SJCRH30 (cell line): ENCODE measurements at regions not wholly inside any gene's neighbourhood (a gene's known extent, or its start where the extent isn't known, plus 50 kb on each side); places are given as distances from the start of the nearest gene placed in this dataset.
"Not testable (repeated sequence)": the region's sequence is repeated elsewhere in the genome, so short reads cannot be mapped to it uniquely, and the experiment has no call there.

Experiments used
- DNase-seq, 2 experiments: peaks; one replicate each; pipeline ENCODE4 v3.0.0-alpha.2; 2015 to 2020
- H3K27ac ChIP-seq: fragments of 250-450 bp; sonication (Bioruptor Pico); 2 replicates; pipeline ENCODE4 v1.5.1; 2020; ENCODE audit warnings: mild to moderate bottlenecking, moderate library complexity
- H3K27me3 ChIP-seq: fragments of 250-450 bp; sonication (Bioruptor Pico); 2 replicates; pipeline ENCODE4 v1.5.1; 2020; ENCODE audit warnings: mild to moderate bottlenecking, moderate library complexity
- H3K36me3 ChIP-seq: fragments of 250-450 bp; sonication (Bioruptor Pico); 2 replicates; pipeline ENCODE4 v1.5.1; 2020; ENCODE audit warnings: mild to moderate bottlenecking, moderate library complexity
- H3K4me1 ChIP-seq: fragments of 250-450 bp; sonication (Bioruptor Pico); 2 replicates; pipeline ENCODE4 v1.5.1; 2020; ENCODE audit warnings: mild to moderate bottlenecking, moderate library complexity
- H3K4me3 ChIP-seq: fragments of 250-450 bp; sonication (Bioruptor Pico); 2 replicates; pipeline ENCODE4 v1.5.1; 2020; ENCODE audit warnings: mild to moderate bottlenecking, moderate library complexity
- H3K9me3 ChIP-seq: fragments of 250-450 bp; sonication (Bioruptor Pico); replicated peaks from 2 replicates; pipeline ENCODE4 v1.5.1; 2020; ENCODE audit warnings: mild to moderate bottlenecking, moderate library complexity

- DNase-seq, result peak; percentile 70 to 80
- H3K9me3 ChIP-seq, result no peaks in the 10 kb centered on the region
- H3K4me1 ChIP-seq, result peaks cover 10% of the 10 kb centered on the region
- no peaks in the 10 kb centered on the region for H3K36me3 ChIP-seq
- no peak overlapping the region; the same call in 1 of the 2 replicates for H3K27ac ChIP-seq
- no peaks in the 10 kb centered on the region for H3K27me3 ChIP-seq
- no peak overlapping the region for H3K4me3 ChIP-seq
Measured at GRCh38 chr2:128505150-128505490, 186.5 kb upstream of the HS6ST1 start.

DNA sequence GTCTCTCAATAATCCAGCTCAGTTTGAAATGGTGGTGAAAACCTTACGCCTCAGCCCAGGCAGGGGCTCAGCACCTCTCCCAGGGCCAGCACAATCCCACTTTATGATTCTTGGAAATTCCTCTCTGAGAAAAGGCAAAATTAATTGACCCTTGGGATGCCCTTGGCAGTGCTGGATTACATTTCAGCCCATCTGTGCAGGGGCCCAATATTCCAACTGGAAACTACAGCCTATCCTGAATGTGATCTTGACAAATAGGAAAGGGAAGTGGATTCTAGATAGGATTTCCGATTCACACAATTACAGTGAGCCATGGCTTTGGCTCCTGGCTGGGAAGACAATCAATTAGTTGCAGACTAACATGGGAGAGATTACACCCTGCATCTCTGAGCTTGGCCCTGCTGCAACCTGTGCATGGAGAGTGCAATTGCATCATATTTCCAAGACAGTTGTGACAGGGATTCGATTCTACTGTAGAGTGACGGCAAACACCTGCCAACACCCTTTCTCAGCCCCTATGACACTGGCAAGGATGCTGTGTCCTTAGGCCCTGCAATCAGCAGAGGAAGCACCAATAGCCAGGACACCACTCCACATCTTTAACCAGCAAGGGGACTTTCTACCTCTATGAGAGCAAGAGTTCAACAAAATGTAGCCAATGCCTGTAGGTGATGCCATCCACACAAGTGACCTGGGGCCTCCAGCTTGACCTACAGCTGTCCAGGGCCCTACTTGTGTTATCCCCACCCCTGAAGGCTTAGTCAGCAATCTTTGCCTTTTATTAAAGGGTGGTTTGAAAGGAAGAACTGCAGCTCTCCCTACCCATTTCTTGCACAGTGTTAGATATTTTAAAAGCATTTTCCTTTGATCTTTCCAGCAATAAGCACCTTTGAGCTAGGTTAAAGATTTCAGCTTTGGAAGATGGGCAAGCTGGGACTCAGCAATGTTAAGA, 187.2 kb upstream of the HS6ST1 start:
- Histone ChIP-seq H3K4me3 (no peak overlapping the region), H3K4me1 (peaks cover 10% of the 10 kb centered on the region), H3K9me3 (no peaks in the 10 kb centered on the region), H3K36me3 (no peaks in the 10 kb centered on the region), H3K27me3 (no peaks in the 10 kb centered on the region), H3K27ac (no peak overlapping the region; the same call in 1 of the 2 replicates)
- DNase-seq, result peak in 1 of 2 experiments; percentile 38

DNA sequence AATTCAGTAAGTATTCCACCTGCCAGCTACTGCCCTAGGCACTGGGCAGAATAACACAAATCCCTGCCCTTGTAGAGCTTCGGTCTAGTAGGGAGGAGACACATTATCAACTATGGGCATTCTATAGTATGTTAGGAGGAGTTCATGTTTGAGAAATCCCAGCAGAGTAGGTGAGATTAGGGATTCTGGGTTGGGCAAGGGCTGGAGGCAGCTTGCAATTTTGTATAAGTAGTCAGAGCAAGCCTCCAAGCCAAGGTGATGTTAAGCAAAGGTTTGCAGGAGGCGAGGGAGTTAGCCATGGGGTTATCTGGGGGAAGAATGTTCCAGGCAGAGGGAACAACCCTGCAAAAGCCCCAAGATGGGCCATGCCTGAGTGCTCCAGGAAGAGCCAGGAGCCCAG, 187.9 kb upstream of the HS6ST1 start:
- Histone ChIP-seq H3K4me3 (no peak overlapping the region), H3K9me3 (no peaks in the 10 kb centered on the region), H3K36me3 (no peaks in the 10 kb centered on the region), H3K27me3 (no peaks in the 10 kb centered on the region), H3K4me1 (peaks cover 10% of the 10 kb centered on the region), H3K27ac (no peak overlapping the region)
- no peak for DNase-seq

DNA sequence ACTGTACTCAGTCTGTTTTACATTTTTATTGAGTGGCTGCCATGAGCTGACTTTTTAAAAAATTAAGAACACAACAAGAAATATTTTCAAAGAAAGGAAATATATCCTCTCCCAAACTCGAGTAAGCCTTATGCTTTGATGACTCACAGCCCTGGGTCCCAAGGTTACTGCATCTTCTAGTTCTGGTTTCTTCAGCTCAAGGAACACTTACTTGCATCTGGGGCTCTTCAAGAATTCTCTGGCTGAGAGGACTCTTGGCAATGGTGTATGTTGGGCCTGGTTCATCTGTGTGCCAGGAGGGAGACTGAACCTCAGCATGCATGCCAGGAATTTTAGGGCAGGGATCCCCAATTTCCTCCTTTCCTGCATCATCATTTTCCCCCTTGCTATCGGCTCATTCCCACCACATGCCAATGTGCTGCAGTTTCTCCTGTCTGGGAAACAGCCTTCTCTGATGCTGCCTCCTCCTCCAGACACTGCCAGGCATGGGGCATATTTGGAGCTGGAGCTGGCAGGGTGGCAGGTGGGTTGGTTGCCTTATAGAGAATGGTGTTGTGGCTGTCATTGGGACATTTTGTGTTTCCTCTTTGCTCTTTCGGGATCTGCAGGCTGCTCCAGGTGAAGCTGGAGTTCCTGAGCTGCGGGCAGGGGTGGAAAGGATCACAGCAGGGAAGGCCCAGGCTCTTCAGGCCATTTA, 192.2 kb upstream of the HS6ST1 start:
- DNase-seq, result no peak
- no peaks in the 10 kb centered on the region for H3K27me3 ChIP-seq
- no peaks in the 10 kb centered on the region for H3K36me3 ChIP-seq

GRCh38 chr2:128511731-128512378, 193.2 kb upstream of the HS6ST1 start:
- Histone ChIP-seq H3K4me3 (no peak overlapping the region), H3K27ac (no peak overlapping the region), H3K27me3 (no peaks in the 10 kb centered on the region), H3K9me3 (no peaks in the 10 kb centered on the region), H3K36me3 (no peaks in the 10 kb centered on the region), H3K4me1 (no peaks in the 10 kb centered on the region)
- no peak for DNase-seq

More for the DNA sequence above, 192.2 kb upstream of the HS6ST1 start:
- Histone ChIP-seq H3K27ac (no peak overlapping the region), H3K9me3 (no peaks in the 10 kb centered on the region), H3K4me3 (no peak overlapping the region), H3K4me1 (peaks cover 4% of the 10 kb centered on the region; the same call in 1 of the 2 replicates)

- H3K9me3 ChIP-seq, result no peaks in the 10 kb centered on the region
- no peak for DNase-seq
- no peaks in the 10 kb centered on the region for H3K27me3 ChIP-seq
Measured at GRCh38 chr2:128512379-128513115, 193.9 kb upstream of the HS6ST1 start.

DNA sequence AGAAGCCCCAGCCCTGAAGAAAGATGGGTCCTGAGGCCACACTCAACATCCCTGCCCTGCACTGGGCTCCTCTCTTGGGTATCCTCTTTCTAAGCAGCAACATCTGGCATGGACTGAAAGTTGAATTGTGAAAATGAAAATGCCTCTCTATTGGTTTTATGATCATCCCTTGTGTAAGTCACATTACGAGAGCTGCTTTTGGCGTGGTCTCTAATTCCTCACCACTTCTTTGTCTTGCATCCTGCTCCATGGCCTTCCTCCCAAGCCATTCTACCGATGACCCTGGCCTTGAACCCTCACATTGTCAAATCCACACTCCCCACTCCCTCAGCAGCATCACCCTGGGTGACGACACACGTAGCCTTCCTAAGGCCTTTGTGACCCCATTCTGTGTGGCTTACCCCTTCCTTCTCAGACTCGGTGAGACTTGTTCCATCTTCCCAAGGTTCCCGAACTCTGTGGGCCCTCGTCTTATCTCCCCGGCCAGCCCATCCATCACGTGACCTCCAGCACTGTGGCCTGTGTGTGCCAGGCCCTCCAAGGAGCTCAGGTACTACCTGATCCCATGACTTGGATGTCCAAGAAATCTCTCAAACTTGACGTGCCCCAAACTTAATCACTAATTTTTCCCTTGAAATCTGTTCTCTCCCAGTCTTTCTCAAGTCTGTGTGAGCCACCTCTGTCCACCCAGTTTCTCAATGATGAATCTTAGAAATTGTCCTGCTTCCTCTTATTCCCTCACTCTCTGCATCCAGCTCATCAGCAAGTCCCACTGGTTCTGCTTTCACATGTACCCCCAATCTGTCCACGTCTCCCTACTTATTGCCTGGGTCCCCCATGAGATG, 194.7 kb upstream of the HS6ST1 start:
- Histone ChIP-seq H3K4me3 (no peak overlapping the region), H3K36me3 (no peaks in the 10 kb centered on the region), H3K27me3 (no peaks in the 10 kb centered on the region), H3K27ac (no peak overlapping the region), H3K4me1 (no peaks in the 10 kb centered on the region), H3K9me3 (no peaks in the 10 kb centered on the region)
- DNase-seq, result no peak

More at GRCh38 chr2:128512379-128513115, 193.9 kb upstream of the HS6ST1 start:
- H3K4me1 ChIP-seq, result no peaks in the 10 kb centered on the region
- H3K27ac ChIP-seq, result no peak overlapping the region
- H3K36me3 ChIP-seq, result no peaks in the 10 kb centered on the region
- no peak overlapping the region for H3K4me3 ChIP-seq

- H3K27me3 ChIP-seq, result no peaks in the 10 kb centered on the region
- no peaks in the 10 kb centered on the region for H3K9me3 ChIP-seq
- DNase-seq, result no peak
- no peak overlapping the region for H3K4me3 ChIP-seq
- H3K27ac ChIP-seq, result no peak overlapping the region
- no peaks in the 10 kb centered on the region for H3K4me1 ChIP-seq
- H3K36me3 ChIP-seq, result no peaks in the 10 kb centered on the region
Measured at GRCh38 chr2:128513961-128514283, 195.3 kb upstream of the HS6ST1 start.

- Histone ChIP-seq H3K36me3 (no peaks in the 10 kb centered on the region), H3K27ac (no peak overlapping the region), H3K4me3 (no peak overlapping the region), H3K4me1 (no peaks in the 10 kb centered on the region), H3K27me3 (no peaks in the 10 kb centered on the region), H3K9me3 (no peaks in the 10 kb centered on the region)
- DNase-seq, result no peak
Measured at GRCh38 chr2:128514555-128514955, 195.9 kb upstream of the HS6ST1 start.

DNA sequence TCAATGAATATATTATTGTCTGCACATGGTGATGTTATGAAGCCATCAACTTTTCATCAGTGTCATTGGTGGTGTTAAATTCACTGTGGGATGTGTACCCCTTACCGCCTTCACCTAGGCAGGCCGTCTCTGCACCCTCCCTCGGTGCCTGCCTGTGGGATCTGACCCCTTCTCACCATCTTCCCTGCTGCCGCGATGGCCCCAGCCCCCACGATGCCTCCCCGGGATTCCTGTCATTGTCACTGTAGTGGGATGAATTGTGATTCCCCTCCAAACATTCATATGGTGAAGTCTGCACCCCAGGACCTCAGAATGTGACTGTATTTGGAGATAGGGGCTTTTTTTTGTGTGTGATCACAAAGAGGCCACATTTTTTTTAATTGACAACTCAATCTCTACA, 198.3 kb upstream of the HS6ST1 start:
- Histone ChIP-seq H3K4me1 (peaks cover 11% of the 10 kb centered on the region), H3K27ac (no peak overlapping the region), H3K4me3 (no peak overlapping the region), H3K9me3 (no peaks in the 10 kb centered on the region), H3K36me3 (no peaks in the 10 kb centered on the region), H3K27me3 (no peaks in the 10 kb centered on the region)
- no peak for DNase-seq

DNA sequence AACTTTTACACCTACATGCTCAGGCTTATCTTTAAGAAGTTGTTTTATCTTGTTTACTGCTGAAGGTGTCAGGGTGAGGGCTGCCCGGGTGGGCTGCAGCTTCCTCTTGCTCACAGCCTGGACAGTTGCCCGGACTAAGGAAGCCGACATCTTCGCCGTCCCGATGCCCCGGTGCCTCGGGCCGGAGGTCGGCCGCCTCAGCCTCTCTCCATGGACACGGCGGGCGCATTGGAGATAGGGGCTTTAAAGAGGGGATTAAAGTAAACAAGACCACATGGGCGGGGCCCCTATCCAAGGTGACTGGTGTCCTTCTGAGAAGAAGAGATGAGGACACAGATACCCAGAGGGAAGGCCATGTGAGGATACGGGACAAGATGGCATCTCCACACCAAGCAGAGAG, 200.4 kb upstream of the HS6ST1 start:
- H3K36me3 ChIP-seq, DNase-seq, H3K27ac ChIP-seq, H3K4me3 ChIP-seq, H3K9me3 ChIP-seq, H3K27me3 ChIP-seq: not testable (repeated sequence)
- peaks cover 11% of the 10 kb centered on the region for H3K4me1 ChIP-seq

GRCh38 chr2:128519517-128520215, 201.0 kb upstream of the HS6ST1 start:
- no peaks in the 10 kb centered on the region for H3K9me3 ChIP-seq
- H3K4me1 ChIP-seq, result peaks cover 11% of the 10 kb centered on the region
- no peak overlapping the region for H3K4me3 ChIP-seq

DNA sequence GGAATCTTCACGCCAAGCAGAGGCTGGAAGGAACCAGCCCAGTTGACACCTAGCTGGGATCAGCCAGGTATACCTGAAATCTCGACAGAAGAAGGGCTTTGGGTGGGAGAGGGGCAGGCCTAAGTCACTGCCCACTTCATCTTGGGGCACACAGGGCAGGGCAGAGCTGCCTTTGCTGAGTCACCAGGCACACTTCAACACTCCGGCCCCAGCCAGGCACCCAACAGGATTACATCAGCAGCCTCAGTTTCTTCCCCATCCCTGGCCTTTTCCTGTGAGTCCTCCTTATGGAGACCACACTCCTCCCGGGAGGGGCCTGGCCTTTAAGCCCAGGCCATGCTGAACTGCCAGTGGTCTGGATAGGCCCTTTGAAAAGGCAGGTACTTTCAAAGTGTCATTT, 201.7 kb upstream of the HS6ST1 start:
- DNase-seq, result no peak
- H3K27ac ChIP-seq, result no peak overlapping the region
- H3K4me1 ChIP-seq, result peaks cover 11% of the 10 kb centered on the region
- H3K9me3 ChIP-seq, result no peaks in the 10 kb centered on the region
- H3K36me3 ChIP-seq, result no peaks in the 10 kb centered on the region
- H3K27me3 ChIP-seq, result no peaks in the 10 kb centered on the region
- no peak overlapping the region for H3K4me3 ChIP-seq

More at GRCh38 chr2:128519517-128520215, 201.0 kb upstream of the HS6ST1 start:
- no peak overlapping the region for H3K27ac ChIP-seq
- DNase-seq, result no peak
- no peaks in the 10 kb centered on the region for H3K36me3 ChIP-seq
- H3K27me3 ChIP-seq, result no peaks in the 10 kb centered on the region
